ENCODE measurements at regions not wholly inside any gene's neighbourhood (a gene's known extent, or its start where the extent isn't known, plus 50 kb on each side); places are given as distances from the start of the nearest gene placed in this dataset.
"Not testable (repeated sequence)": the region's sequence is repeated elsewhere in the genome, so short reads cannot be mapped to it uniquely, and the experiment has no call there.

DNA sequence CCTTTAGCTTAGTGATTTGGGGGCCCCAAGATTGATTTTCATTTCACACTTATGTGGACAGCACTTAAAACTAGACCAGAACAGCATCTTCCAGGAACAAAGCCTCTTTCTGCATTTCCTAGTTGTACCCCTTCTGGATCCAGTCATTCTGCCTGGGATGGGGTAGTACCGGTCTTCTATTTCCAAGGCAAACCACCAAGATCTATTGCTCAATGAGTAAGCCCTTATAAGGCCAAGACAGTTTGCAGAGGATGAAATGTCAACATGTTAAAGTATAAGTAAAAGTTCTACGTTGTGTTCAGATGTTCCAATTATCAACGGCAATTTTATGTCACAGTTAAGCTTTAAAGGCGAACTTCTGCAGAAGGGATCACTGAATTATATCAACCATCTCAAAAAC lies 106.9 kb upstream of the ZNF746 start:
- DNase-seq (ENCODE audit: low read depth, low spot score), result no peak

DNA sequence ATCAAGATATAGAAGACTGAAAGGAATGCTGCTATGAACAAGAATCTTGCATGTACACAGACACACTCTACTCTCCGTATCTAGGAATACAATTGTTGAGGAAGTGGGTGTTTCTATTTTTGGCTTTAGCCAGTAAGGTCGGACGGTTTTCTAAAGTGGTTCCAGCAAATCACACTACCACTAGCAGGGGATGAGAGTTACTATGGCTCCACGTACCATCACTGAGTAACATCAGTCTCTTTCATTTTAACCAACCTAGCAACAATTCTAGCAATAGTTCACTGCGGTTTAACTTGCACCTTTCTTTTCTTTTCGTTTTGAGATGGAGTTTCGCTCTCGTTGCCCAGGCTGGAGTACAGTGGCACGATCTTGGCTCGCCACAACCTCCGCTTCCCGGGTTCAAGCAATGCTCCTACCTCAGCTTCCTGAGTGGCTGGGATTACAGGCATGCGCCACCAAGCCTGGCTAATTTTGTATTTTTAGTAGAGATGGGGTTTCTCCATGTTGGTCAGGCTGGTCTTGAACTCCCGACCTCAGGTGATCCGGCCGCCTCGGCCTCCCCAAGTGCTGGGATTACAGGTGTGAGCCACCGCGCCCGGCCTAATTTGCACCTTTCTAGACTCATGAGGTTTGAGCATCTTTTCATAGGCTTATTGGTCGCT lies 103.2 kb upstream of the ZNF746 start:
- DNase-seq (ENCODE audit: low read depth, low spot score), result not testable (repeated sequence)

DNA sequence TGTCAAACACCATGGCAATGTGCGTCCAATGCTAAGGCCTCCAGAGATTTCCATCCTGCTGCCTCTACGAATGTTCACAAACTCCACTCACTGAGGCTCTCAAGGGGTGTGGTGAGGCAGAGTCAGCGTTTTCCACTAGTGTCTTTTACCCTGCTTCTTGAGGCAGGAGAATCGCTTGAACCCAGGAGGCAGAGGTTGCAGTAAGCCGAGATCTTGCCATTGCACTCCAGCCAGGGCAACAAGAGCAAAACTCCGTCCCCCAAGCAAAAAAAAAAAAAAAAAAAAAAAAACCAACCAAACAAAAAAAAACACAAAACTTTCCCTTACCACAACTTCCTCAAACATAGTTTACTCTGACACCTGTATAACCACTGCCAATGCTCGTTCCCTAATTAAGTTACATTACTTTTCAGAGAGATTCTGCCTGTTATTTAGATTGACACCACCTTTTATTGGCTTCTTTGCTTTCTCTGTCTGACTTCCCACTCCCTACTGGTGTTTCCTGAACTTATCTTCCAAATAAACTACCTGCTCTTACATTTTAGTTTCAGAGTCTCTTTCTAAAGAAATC lies 102.1 kb upstream of the ZNF746 start:
- DNase-seq (ENCODE audit: low read depth, low spot score), result no peak

DNA sequence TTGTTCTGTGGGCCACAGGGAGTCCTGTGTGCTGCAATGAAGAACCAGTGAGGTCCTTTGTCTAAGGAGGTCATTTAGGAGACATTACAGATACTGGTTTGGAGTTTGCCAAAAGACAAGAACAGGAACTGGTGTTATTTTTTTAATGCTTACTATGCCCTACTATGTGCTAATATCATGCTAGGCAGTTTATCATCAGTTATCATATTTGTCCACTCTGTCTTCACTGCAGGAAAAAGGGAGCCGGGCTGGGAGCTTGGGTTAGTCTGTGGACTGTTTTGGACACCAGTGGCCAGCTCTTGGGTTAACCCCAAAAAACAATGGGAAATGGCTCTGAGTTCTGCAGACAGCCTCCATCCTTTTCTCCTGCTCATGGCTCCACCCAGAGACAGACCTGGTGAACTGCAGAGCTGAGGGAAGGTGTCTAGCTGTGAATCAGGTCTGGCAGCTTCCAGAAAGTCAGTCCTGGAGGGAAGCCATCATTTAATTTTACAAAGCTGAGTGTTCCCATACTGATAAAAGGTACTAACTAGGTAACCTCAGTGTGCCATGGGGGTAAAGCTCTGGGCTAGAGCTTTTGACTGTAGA lies 101.2 kb upstream of the ZNF746 start:
- DNase-seq (ENCODE audit: low read depth, low spot score), result no peak

DNA sequence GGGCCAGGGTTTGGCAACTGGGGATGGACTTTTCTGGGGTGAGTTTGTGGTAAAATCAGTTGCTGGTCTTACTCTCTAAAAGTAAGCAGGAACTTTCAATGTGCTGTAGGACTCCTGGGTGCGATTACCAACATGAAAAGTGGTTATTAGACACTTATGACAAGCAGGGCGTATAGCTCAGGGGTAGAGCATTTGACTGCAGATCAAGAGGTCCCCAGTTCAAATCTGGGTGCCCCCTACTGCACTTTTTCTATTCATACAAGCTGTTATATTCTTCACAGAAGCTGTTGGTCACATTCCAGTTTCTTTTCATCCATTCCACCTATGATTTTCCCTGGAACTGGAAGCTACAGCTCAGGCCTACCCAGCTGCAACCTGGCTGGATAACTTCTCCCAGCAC lies 100.2 kb upstream of the ZNF746 start:
- DNase-seq (ENCODE audit: low read depth, low spot score), result not testable (repeated sequence)

DNA sequence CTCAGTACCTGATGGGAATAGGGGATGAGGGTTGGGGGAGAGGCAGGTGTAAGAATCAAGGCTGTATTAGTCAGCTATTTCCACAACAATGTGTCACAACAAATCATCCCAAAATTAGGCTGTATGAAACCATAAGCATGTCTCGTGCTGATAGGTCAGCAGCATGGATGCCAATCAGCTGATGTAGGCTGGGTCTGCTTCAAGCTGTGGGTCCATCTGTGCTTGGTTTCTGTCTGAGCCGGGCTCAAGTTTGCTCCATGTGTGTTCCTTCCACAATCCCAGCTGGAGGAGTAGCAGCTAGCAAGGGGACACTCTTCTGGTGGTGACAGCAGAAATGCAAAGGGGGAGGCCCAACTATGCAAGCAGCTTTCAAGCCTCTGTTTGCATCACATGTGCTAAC lies 97.9 kb upstream of the ZNF746 start:
- DNase-seq (ENCODE audit: low read depth, low spot score), result no peak

DNA sequence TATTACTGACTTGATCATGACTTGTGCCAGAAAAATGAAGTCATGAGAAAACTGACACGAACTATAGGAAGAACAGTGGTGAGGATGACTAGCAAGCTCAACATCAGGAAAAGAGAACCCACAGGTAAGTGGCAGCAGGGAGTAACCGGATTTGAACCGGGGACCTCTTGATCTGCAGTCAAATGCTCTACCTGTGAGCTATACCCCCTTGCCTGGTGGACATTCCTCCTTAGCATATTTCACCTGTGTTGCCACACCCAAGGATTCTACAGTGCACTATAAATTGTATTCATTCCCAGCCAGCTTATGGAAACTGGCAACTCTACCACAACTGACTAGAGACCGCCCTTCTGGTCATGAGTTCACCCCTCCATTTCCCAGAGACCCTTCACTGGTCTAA lies 97.5 kb upstream of the ZNF746 start:
- DNase-seq (ENCODE audit: low read depth, low spot score), result no peak

DNA sequence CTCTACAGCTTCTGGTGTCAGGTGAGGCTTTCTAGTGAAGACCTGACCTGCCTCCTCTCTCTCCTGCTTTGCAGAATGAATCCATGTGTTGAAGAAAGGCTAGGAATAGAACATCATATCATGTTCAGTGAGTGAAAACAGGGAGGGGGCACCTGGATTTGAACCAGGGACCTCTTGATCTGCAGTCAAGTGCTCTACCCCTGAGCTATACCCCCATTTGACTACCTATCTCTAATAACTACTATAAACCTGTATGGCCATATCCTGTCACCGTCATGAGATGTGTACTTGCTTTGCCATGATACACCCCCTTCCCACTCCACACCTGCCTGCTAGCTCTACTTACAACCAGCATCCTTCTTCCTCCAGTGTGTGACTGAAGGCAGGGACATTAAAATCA lies 91.3 kb upstream of the ZNF746 start:
- no peak for DNase-seq (ENCODE audit: low read depth, low spot score)

DNA sequence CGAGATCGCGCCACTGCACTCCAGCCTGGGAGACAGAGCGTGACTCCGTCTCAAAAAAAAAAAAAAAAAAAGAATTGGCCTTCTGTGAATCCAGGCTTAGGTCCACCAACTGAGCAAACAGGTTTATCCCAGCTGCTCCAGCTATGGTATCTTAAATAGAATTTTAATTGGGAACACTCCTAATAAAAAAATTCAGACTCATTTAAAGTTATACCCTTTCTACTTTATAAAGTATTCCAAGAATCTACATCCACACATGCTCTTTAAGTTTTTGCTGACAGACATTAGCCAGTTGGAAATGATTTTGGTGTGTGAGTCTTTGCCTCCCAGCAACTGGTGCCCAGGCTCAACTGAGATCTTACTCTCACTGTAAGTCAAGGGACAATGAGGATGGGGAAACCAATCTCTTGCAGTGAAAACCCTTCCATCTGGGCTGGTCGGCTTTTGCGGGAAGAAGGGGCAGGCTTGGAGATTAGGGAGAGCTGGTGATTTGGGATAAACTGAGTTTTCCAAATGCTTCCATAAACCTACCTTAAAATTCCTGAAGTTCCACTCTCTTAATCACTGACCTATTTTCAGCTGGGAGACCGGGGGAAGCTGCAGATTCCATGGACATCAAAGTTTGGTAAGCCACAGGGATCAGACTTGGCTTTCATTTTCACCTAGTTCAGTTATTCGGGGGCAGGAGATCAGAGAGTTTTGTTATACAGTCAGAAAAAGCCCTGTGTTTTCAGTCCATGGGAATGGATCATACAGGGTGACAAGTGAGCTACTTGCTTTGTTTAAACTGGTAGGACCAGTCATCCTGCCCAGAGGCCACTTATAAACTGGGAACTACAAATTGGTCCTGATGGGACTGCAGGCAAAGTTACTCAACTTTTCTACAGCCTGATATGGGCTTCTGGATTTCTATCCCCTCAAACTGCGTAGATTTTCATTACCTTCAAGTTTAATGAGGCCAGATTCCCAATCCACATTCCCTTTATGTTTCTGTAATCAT lies 89.3 kb upstream of the ZNF746 start:
- no peak for DNase-seq (ENCODE audit: low read depth, low spot score)

DNA sequence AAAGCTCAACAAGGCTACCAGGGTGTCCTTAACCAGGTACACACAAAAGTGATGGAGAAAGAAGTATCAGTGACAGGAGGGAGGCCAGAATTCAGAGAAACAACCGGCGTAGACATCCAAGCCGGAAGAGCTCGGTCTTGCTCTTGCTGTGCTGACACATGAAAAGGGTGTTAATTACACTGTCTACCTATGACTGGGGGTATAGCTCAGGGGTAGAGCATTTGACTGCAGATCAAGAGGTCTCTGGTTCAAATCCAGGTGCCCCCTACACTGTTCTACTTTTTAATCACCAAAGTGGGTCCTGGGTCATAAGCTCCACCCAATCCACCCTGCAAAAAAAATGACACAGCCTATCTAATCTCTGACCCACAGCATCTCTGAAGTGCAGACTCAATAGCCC lies 86.9 kb upstream of the ZNF746 start:
- no peak for DNase-seq (ENCODE audit: low read depth, low spot score)

DNA sequence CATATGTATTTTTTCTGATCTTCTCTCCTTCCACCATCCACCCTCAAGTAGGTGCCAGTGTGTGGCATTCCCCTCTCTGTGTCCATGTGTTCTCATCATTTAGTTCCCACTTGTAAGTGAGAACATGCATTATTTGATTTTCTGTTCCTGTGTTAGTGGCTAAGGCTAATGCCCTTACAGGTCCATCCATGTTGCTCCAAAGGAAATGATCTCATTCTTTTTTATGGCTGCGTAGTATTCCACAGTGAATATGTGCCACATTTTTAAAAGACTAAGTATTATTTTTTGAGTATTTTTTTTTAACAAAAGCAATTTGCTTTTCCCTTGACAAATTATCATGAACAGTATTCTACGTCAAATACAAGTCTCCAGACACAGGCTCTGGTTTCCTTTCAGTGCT lies 86.4 kb upstream of the ZNF746 start:
- DNase-seq (ENCODE audit: low read depth, low spot score), result no peak

DNA sequence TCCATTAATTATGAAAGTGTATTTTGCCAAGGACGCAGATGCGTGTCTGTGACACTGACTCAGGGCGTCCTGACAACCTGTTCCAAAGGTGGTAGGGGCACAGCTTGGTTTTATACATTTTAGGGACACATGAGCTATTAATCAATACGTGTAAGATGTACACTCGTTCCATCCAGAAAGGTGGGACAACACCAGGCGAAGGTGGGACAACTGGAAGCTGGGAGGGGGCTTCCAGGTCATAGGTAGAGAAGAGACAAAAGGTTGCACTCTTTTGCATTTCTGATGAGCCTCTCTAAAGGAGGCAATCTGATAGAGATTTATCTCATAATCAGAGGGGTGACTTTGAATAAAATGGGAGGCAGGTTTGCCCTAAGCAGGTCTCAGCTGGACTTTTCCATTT lies 82.7 kb upstream of the ZNF746 start:
- no peak for DNase-seq (ENCODE audit: low read depth, low spot score)

DNA sequence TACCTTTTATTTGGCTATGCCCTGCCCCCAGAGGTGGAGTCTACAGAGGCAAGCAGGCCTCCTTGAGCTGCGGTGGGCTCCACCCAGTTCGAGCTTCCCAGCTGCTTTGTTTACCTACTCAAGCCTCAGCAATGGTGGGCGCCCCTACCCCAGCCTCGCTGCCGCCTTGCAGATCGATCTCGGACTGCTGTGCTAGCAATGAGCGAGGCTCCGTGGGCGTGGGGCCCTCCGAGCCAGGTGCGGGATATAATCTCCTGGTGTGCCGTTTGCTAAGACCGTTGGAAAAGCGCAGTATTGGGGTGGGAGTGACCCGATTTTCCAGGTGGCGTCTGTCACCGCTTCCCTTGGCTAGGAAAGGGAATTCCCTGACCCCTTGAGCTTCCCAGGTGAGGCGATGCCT lies 81.8 kb upstream of the ZNF746 start:
- DNase-seq (ENCODE audit: low read depth, low spot score), result not testable (repeated sequence)

DNA sequence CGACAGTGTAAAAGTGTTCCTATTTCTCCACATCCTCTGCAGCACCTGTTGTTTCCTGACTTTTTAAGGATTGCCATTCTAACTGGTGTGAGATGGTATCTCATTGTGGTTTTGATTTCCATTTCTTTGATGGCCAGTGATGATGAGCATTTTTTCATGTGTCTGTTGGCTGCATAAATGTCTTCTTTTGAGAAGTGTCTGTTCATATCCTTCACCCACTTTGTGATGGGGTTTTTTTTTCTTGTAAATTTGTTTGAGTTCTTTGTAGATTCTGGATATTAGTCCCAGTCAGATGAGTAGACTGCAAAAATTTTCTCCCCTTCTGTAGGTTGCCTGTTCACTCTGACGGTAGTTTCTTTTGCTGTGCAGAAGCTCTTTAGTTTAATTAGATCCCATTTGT lies 76.8 kb upstream of the ZNF746 start:
- not testable (repeated sequence) for DNase-seq (ENCODE audit: low read depth, low spot score)

DNA sequence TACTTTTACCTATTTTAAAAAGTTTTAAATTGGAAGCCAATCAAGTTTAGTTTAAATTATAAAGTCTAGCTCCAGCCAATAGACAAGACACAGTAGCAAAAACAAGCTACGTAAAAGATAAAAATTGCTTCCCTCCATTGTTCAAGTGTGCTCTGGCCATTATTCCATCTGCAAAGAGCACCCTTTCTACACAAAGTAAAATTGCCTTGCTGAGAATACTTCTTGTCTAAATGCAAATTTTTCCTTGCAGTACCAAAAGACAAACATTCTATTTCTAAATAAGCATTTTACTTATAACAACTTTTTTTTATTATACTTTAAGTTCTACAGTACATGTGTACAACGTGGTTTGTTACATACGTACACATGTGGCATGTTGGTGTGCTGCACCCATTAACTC lies 75.9 kb upstream of the ZNF746 start:
- no peak for DNase-seq (ENCODE audit: low read depth, low spot score)

DNA sequence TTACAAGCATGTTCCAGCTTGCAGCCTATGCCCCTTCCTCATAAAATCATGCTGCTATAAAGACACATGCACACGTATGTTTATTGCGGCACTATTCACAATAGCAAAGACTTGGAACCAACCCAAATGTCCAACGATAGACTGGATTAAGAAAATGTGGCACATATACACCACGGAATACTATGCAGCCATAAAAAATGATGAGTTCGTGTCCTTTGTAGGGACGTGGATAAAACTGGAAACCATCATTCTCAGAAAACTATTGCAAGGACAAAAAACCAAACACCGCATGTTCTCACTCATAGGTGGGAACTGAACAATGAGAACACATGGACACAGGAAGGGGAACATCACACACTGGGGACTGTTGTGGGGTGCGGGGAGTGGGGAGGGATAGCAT lies 75.3 kb upstream of the ZNF746 start:
- not testable (repeated sequence) for DNase-seq (ENCODE audit: low read depth, low spot score)

DNA sequence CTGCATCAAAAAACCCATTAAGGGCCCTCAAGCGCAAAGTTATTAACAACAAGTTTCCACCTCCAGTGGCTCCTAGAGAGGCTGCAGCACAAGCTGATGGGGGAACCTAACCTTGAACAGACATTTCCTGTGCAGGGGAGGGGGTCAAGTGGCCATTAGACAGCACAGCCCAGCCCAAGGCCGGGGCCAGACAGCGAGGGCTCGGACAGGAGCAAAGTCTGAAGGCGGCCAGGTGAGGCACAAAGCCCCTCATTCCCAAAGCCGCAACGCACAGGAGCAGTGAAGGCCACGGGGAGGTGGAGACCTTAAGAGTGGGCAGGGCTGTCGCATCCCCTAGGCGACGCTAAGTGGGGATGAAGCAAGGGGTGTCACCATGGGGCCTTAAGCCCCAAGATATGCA lies 73.2 kb upstream of the ZNF746 start:
- no peak for DNase-seq (ENCODE audit: low read depth, low spot score)

DNA sequence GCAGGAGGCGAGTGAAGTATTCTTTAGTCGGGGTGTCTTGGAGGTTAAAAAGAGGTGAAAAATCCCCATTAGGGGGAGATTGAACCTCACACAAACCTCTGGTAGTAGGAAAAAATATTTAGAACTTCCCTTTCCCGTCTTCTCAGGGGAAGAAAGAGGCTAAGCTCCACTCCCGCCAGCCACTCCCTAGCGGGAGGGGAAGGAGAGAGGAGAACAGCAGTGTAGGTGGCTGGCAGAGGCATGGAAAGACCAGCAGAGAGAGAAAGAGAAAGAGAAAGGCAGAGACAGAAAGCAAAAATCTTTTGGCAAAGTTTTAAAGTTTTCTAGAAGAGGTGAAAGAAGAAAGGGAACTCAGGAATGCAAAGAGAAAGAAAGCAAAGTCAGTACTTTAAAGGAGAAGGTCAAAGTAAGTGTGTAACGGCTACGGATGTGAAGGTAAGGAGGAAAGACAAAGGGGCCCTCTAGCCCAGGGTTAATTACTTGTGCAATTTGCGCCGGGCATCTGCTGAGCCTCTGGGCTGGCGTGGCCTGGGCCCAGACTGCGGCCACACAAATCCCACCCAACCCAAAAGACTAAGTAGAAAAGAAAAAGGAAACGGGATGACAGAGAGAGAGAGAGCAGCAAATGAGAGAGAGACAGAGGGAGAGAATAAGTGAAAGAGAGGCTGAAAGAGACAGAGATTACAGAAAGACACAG lies 72.3 kb upstream of the ZNF746 start:
- no peak for DNase-seq (ENCODE audit: low read depth, low spot score)

DNA sequence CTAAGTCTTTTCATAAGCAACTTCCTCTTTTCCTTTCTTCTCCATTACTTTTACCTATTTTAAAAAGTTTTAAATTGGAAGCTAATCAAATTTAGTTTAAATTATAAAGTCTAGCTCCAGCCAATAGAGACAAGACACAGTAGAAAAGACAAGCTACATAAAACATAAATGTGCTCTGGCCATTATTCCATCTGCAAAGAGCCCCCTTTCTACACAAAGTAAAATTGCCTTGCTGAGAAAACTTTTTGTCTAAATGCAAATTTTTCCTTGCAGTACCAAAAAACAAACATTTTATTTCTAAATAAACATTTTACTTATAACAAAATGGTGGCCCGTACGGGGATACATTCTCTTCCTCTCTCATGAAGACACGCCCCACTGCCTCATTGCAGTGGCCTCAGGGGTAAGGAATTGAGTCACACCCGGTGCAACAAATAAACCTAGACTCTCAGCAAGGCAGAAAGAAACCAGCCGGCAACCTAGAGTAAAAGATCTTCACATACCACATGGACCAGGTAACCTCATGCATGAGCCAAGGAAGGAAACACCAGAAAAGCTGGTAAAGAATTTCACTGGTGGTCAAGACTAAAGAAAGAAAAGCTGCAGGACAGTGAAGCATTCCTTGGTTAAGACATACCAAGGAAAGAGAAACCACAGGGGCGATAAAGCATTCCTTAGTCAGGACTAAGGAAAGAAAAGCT lies 71.6 kb upstream of the ZNF746 start:
- DNase-seq (ENCODE audit: low read depth, low spot score), result no peak

DNA sequence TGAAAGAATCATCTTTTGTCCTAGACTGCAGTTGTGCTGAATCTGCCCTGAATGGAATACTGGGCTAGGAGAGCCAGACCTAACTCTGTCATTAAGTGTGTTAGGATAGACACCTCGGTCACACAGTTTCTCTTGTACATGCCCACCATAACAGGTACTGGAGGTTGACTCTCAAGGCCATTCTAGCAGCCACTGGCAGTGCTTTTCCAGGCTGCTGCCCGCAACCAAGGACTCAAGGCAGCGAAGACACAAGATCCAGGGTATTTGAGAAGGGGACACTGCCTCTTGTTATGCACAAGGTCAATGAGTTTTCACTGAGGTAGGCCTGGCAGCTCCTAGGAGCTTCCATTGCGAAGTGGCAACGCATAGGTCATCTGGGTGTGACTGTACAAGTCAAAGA lies 70.6 kb upstream of the ZNF746 start:
- no peak for DNase-seq (ENCODE audit: low read depth, low spot score)

DNA sequence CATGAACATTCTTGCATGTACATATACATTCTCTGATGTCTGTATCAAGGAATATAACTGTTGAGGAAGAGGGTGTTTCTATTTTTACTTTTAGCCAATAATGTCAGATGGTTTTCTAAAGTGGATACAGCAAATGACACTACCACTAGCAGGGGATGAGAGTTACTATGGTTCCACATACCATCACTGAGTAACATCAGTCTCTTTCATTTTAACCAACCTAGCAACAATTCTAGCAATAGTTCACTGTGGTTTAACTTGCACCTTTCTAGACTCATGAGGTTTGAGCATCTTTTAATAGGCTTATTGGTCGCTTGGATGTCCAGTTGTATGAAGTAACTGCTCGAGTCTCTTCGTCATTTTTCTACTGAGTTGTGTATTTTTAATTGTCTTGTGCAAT lies 68.5 kb upstream of the ZNF746 start:
- no peak for DNase-seq (ENCODE audit: low read depth, low spot score)

Measured in iPS DF 19.7 (cell line).